ENCODE measurements at regions not wholly inside any gene's neighbourhood (a gene's known extent, or its start where the extent isn't known, plus 50 kb on each side); places are given as distances from the start of the nearest gene placed in this dataset.

DNA sequence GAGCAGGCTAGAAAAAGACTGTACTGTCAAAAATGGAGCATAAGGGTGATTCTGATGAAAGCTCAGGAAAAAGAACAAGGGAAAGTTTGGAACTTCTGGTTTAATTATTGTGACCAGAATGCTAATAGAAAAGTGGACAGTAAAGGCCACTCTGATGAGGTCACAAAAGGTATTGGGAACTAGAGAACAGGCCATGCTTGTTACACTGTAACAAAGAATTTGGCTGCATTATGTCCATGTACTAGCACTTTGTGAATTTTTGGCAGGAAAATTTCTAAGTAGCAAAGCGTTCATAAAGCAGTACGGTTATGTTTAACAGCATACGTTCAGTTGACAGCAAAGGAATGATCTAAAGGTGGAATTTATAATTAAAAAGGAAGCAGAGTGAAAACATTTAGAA, 418.6 kb downstream of the TRIB2 start:
- TF ChIP-seq, protein P1, sequence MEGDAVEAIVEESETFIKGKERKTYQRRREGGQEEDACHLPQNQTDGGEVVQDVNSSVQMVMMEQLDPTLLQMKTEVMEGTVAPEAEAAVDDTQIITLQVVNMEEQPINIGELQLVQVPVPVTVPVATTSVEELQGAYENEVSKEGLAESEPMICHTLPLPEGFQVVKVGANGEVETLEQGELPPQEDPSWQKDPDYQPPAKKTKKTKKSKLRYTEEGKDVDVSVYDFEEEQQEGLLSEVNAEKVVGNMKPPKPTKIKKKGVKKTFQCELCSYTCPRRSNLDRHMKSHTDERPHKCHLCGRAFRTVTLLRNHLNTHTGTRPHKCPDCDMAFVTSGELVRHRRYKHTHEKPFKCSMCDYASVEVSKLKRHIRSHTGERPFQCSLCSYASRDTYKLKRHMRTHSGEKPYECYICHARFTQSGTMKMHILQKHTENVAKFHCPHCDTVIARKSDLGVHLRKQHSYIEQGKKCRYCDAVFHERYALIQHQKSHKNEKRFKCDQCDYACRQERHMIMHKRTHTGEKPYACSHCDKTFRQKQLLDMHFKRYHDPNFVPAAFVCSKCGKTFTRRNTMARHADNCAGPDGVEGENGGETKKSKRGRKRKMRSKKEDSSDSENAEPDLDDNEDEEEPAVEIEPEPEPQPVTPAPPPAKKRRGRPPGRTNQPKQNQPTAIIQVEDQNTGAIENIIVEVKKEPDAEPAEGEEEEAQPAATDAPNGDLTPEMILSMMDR (tag by site-specific recombination; IDR thresholded peaks at IDR 0.05): no peak
- TF ChIP-seq ZNF707 (tag by site-specific recombination; IDR thresholded peaks at IDR 0.05) (no peak), ZNF639 (tag by site-specific recombination; IDR thresholded peaks at IDR 0.05) (no peak), ZBTB21 (tag by site-specific recombination; IDR thresholded peaks at IDR 0.05) (no peak), ZNF747 (tag by site-specific recombination; IDR thresholded peaks at IDR 0.05) (no peak), GLI4 (tag by site-specific recombination; IDR thresholded peaks at IDR 0.05) (no peak), YY1 (tag by site-specific recombination; IDR thresholded peaks at IDR 0.05) (no peak), INSM2 (tag by site-specific recombination; IDR thresholded peaks at IDR 0.05) (no peak), PRDM1 (tag by site-specific recombination; IDR thresholded peaks at IDR 0.05) (no peak), TRIM28 (IDR thresholded peaks at IDR 0.05; ENCODE audit: borderline replicate concordance, low read length) (no peak), KLF10 (tag by site-specific recombination; IDR thresholded peaks at IDR 0.05) (no peak)
- TF ChIP-seq, protein P2, sequence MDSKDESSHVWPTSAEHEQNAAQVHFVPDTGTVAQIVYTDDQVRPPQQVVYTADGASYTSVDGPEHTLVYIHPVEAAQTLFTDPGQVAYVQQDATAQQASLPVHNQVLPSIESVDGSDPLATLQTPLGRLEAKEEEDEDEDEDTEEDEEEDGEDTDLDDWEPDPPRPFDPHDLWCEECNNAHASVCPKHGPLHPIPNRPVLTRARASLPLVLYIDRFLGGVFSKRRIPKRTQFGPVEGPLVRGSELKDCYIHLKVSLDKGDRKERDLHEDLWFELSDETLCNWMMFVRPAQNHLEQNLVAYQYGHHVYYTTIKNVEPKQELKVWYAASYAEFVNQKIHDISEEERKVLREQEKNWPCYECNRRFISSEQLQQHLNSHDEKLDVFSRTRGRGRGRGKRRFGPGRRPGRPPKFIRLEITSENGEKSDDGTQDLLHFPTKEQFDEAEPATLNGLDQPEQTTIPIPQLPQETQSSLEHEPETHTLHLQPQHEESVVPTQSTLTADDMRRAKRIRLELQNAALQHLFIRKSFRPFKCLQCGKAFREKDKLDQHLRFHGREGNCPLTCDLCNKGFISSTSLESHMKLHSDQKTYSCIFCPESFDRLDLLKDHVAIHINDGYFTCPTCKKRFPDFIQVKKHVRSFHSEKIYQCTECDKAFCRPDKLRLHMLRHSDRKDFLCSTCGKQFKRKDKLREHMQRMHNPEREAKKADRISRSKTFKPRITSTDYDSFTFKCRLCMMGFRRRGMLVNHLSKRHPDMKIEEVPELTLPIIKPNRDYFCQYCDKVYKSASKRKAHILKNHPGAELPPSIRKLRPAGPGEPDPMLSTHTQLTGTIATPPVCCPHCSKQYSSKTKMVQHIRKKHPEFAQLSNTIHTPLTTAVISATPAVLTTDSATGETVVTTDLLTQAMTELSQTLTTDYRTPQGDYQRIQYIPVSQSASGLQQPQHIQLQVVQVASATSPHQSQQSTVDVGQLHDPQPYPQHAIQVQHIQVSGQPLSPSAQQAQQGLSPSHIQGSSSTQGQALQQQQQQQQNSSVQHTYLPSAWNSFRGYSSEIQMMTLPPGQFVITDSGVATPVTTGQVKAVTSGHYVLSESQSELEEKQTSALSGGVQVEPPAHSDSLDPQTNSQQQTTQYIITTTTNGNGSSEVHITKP (tag by site-specific recombination; IDR thresholded peaks at IDR 0.05): no peak
- TF ChIP-seq, protein P3, sequence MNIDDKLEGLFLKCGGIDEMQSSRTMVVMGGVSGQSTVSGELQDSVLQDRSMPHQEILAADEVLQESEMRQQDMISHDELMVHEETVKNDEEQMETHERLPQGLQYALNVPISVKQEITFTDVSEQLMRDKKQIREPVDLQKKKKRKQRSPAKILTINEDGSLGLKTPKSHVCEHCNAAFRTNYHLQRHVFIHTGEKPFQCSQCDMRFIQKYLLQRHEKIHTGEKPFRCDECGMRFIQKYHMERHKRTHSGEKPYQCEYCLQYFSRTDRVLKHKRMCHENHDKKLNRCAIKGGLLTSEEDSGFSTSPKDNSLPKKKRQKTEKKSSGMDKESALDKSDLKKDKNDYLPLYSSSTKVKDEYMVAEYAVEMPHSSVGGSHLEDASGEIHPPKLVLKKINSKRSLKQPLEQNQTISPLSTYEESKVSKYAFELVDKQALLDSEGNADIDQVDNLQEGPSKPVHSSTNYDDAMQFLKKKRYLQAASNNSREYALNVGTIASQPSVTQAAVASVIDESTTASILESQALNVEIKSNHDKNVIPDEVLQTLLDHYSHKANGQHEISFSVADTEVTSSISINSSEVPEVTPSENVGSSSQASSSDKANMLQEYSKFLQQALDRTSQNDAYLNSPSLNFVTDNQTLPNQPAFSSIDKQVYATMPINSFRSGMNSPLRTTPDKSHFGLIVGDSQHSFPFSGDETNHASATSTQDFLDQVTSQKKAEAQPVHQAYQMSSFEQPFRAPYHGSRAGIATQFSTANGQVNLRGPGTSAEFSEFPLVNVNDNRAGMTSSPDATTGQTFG (tag by site-specific recombination; IDR thresholded peaks at IDR 0.05; ENCODE audit: borderline replicate concordance): no peak
